HepG2 (cell line): ENCODE measurements at regions not wholly inside any gene's neighbourhood (a gene's known extent, or its start where the extent isn't known, plus 50 kb on each side); places are given as distances from the start of the nearest gene placed in this dataset.

Experiments
- CTCF ChIP-seq: sonication (generic); formaldehyde crosslinking; IDR thresholded peaks from 2 replicates; pipeline ENCODE4 v1.5.0; 2020; ENCODE audit warnings: mild to moderate bottlenecking, missing genetic modification reagents, moderate library complexity
- DMTF1 ChIP-seq: sonication (generic); formaldehyde crosslinking; IDR thresholded peaks from 2 replicates; pipeline ENCODE4 v1.4.0; 2020; ENCODE audit warnings: mild to moderate bottlenecking, missing genetic modification reagents
- HNRNPL ChIP-seq: fragments of 200-400 bp; formaldehyde crosslinking; IDR thresholded peaks from 2 replicates; pipeline ENCODE4 v1.6.1; 2017; ENCODE audit warnings: mild to moderate bottlenecking, low read depth, low read length
- PBX2 ChIP-seq: IDR thresholded peaks from 2 replicates; pipeline ENCODE4 v1.6.1; 2016; ENCODE audit warnings: control low read depth
- POLR2AphosphoS5 ChIP-seq: IDR thresholded peaks from 2 replicates; pipeline ENCODE4 v1.6.1; 2012; ENCODE audit warnings: low read depth, low read length
- RBFOX2 ChIP-seq: fragments of 200-400 bp; formaldehyde crosslinking; IDR thresholded peaks from 2 replicates; pipeline ENCODE4 v1.6.1; 2017; ENCODE audit warnings: low read depth, mild to moderate bottlenecking, low read length
- ZNF670 ChIP-seq: sonication (generic); formaldehyde crosslinking; IDR thresholded peaks from 2 replicates; pipeline ENCODE4 v1.8.0; 2022; ENCODE audit warnings: mild to moderate bottlenecking, missing genetic modification reagents, borderline replicate concordance
- TF ChIP-seq, protein P1 (sequence below): IDR thresholded peaks from 2 replicates; pipeline ENCODE4 v1.6.1; 2016; ENCODE audit warnings: mild to moderate bottlenecking, missing biosample characterization, missing genetic modification reagents

DNA sequence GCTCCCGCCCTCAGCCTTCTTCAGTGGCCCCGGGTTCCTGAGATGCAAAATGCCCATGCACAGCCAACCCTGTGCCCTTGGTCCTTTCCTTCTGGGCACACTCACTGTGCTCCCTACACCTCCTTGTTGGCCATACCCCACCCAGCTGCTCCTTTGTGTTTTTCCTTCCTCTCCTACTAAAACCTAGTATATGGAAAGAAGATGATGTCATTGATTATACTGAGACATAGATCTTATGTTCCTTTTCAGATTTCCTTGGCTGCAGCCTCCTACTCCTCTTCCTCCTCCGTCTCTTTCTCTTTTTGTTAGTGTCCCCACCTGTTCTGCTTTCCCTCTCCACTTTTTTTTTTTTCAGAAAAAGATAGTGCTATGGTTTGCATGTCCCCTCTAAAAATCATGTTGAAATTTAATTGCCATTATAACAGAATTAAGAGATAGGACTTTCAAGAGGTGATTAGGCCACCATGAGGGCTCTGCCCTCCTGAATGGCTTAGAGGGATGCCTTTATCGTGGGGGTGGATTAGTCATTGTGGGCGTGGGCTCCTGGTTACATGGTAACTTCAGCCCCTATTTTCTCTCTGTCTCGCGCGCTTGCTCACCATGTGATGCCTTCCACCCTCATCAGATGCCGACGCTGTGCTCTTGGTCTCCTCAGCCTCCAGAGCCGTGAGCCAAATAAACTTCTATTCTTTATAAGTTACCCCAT lies 254.9 kb upstream of the GATB start:
- no peak for TF ChIP-seq CTCF
- TF ChIP-seq, protein P1, sequence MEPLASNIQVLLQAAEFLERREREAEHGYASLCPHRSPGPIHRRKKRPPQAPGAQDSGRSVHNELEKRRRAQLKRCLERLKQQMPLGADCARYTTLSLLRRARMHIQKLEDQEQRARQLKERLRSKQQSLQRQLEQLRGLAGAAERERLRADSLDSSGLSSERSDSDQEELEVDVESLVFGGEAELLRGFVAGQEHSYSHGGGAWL (CRISPR knock-in tag): no peak
- no peak for TF ChIP-seq HNRNPL
- TF ChIP-seq ZNF670: no peak
- TF ChIP-seq PBX2 (CRISPR knock-in tag): no peak
- no peak for TF ChIP-seq RBFOX2
- no peak for TF ChIP-seq POLR2AphosphoS5
- no peak for TF ChIP-seq DMTF1 (CRISPR knock-in tag)
